ENCODE measurements at regions not wholly inside any gene's neighbourhood (a gene's known extent, or its start where the extent isn't known, plus 50 kb on each side); places are given as distances from the start of the nearest gene placed in this dataset.
"Not testable (repeated sequence)": the region's sequence is repeated elsewhere in the genome, so short reads cannot be mapped to it uniquely, and the experiment has no call there.

DNA sequence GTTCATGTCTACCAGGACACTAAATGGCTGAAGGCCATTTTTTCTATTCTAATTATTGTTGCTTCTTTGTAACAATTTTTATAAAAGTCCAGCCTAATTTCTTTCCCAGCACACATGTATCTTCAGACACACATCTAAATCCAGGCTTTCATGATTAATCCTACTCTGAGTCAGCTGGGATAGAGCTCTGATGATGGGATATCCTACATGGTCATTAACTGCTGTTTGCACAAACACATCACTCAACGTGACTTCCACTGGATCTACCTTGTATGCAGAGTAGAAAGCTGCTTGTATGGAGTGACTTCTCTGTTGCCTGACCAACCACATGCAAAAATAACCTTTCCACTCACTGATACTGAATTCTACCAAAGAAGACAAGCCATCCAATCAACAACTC is 260.9 kb downstream of the AHR start:
- DNase-seq: no peak

DNA sequence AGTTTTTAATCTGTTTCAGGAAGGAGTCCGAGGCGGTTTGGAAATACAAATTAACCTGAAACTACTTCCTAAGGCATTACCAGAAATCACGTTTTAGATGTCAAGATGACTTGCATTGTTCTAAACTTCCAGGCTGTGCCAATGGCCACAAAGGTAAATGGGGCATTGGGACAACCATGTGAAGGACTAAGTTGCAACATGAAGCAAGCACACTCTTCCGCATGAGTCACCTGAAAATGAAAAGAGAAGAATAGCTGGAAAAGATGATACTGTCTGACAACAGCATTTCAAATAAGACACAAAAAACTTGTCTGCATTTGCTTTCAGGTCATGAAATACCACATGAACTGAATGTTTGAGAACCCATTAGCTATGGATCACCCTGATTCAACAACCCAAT is 262.1 kb downstream of the AHR start:
- no peak for DNase-seq

GRCh38 chr7:17560966-17561365 is 262.5 kb downstream of the AHR start:
- no peak for DNase-seq

DNA sequence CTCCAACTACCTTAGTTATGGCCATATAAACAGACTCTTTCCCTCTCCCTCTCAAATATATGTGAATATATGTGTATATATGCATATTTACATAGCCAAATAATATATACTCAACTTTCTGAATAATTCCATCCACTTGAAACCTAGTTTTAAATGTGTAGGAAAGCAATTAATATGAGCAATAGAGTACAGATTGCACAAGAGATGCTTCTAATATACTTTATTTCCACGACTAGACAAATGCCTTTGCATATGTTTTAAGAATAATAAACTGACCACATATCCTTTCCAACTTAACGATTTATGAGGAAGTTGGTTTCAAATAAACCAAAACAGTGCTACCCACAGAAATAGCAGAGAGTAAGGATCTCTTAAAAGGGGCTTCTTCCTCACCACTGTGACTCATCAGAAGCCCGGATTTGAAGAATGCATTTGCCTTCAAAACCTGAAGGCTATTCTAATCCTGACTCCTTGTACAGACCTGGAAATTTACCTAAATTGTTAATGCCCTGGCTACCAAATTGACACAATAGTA is 266.3 kb downstream of the AHR start:
- no peak for DNase-seq

DNA sequence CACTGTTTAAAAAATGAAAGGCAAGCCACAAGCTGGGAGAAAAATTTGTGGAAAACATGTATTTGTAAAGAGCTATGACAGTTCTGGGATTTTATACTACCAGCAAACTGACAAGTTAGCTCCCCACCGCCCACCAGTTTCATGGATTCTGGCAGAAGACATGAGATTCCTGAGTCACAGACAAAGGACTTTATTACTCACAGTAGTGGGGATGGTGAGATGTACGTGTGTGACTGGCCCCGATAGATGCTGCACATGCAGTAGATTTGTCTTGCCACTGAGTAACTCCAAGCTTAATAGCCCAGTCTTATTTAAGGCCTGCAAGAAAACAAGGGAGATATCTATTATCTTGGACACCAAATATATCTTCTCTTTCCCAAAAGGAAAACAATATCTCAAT is 281.7 kb downstream of the AHR start:
- no peak for DNase-seq

GRCh38 chr7:17580856-17581255 is 282.4 kb downstream of the AHR start:
- no peak for DNase-seq

- DNase-seq: no peak
Measured at GRCh38 chr7:17581301-17581700, 282.8 kb downstream of the AHR start.

GRCh38 chr7:17582696-17583095 is 284.2 kb downstream of the AHR start:
- DNase-seq: not testable (repeated sequence)

DNA sequence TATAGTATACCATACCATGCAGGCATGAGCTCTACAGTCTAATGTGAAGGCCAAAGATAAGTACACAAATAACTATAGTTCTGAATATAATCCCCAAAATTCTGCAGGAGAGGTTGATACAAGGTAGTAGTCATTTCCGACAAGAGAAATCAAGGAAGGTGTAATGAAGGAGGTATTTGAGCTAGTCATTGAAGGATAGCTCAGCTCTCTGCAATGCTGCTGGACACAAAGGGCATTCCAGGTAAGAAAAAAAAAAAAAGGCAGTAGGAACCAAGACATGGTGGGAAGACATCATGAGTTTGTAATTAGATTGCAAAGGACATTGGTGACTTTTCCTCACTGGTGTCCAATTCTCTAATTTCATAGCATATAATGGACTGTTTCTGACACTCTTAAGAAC is 285.3 kb downstream of the AHR start:
- DNase-seq: no peak

DNA sequence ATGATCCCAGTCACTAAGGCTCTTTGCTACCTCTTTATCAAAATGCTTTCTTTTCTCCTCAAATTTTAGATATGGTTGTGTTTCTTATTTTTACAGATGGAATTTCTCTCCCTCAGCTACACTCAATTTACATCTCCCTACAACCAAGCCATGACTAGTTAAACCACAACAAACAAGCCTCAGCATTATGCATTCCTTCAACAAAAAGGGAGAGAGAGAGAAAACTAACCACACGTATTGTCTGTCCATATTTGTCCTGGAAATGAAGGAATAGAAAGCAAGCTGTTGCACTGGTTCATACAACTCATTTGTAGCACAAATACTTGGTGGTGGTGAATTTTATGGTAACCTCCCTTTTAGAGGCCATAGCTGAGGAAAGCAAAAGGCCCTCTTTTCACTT is 286.4 kb downstream of the AHR start:
- DNase-seq: no peak

DNA sequence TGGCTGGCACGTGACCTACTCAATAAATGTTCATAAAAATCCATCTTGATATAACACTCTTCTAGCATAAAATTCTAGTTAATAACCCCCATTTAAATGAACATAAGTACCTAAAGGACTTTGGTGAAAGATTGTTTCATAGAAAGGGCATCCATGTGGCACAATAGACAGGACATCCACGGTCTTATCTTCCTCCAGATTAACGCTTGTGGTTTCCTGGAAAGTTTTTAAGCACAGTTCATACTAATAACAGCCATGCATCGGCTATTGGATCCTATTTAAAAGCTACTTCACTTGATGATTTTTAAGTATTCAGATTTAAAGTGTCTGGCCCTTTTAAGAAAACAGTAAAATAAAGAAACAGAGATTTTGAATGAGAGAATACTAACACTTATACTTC is 288.3 kb downstream of the AHR start:
- DNase-seq: no peak

- no peak for DNase-seq
Measured at GRCh38 chr7:17588730-17589129, 290.3 kb downstream of the AHR start.

GRCh38 chr7:17589671-17590070 is 291.2 kb downstream of the AHR start:
- no peak for DNase-seq

DNA sequence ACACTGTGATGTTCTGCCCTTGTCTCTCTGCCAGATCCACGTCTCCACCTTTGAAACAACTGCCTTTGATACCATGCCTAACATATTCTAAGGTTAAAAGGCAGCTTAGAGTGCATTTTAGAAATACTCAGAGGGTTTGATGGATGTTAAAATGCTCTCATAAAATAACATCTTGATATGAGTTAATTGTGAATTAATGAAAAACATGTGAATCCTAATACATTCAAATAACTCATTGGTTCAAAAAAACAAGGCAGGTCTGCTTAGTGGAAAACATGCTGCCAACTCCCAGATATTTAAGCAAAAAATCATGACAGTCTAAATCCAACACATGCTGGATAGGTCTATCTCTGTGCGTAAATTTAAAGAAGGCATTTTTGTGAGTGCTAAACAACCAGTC is 291.8 kb downstream of the AHR start:
- no peak for DNase-seq

DNA sequence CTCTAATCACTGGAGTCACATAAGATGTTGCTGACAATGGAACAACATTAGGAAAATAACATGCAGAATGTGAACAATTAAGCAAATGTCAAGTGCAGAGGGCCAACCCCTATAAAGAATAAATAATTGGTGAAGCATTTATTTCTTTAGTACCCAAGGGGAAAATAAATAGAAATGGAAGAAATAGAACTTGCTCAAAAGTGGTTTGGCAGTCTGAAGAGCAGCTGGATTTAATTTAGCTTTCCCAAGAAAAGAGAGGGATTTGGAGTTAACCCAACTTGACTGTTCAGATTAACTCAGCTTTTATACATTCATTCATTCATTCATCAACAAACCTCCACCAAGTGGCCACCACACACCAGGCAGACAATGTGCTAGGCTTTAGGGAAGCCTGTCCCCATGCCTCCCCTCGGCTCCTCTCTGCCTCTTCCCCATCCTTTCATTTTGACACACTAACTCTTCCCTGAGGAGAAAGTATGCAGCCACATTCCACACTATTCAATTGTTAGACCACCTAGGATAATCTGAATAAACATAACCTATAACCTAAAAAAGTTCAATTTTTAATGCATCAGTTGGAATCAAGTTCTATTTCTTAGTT is 295.5 kb downstream of the AHR start:
- no peak for DNase-seq

DNA sequence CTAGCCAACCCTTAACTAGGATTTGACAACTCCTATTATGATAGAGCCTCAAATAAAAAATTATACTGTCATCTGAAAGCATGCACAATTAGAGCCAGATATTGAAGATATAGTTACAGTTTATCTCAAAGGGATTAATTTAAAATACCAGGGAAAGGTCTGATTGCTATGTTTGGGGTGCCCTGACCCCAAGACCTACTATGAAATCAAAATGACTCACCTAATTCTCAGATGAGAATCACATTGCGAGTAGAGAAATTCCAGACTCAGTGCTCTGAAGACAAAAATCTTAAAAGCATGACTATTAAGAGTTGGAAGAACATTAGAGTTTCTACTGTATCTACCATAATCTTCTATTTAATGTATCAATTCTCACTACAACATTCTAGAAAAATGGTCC is 297.1 kb downstream of the AHR start:
- DNase-seq: no peak

- DNase-seq: no peak
Measured at GRCh38 chr7:17598305-17598704, 299.9 kb downstream of the AHR start.

GRCh38 chr7:17598846-17599245 is 300.4 kb downstream of the AHR start:
- no peak for DNase-seq

DNA sequence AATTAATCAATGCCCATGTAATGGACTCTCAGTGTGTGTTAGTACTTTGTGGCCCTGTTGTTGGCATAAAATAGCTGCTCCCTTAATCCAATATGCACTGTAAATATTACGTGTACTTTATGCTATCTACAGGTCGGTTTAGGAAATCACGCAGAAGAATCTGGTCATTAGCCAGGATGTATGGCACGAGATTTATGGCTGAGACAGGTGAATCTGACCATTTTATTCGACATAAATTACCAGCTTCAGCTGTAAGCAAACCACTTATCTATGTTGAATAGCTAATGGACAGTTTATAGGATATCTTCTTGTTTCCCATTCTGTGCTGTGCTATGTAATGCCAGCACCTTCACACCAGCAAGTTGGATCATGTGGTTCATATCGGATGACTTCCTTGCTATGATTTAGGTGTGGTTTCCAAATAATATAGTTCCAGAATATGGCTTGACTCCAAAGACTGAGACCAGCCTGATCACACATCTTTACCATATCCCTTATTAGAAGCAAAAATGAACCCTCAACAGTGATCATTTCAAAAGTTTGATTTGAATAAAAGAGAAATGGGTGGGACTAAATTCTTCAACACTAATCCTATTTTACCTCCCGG is 301.4 kb downstream of the AHR start:
- DNase-seq: no peak

DNA sequence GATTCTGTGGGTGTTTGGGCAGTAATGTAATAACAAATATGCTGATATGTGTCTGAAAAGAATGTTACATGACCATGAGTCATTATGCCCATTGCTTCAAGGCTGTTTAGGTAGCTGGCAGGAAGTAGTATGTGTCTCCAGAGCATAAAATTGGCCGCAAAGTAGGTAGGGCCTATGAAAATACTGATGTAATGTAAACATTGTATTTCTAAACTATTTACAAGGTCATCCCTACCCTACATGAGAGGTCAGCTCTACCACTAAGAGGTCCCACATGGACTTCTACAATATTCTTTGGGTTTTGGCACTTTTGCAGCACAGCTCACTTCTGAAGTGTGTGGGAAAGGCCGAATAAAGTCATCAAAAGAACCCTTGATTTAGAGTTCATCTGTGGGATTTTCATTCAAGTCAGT is 301.9 kb downstream of the AHR start:
- no peak for DNase-seq

- no peak for DNase-seq
Measured at GRCh38 chr7:17601921-17602320, 303.5 kb downstream of the AHR start.

DNA sequence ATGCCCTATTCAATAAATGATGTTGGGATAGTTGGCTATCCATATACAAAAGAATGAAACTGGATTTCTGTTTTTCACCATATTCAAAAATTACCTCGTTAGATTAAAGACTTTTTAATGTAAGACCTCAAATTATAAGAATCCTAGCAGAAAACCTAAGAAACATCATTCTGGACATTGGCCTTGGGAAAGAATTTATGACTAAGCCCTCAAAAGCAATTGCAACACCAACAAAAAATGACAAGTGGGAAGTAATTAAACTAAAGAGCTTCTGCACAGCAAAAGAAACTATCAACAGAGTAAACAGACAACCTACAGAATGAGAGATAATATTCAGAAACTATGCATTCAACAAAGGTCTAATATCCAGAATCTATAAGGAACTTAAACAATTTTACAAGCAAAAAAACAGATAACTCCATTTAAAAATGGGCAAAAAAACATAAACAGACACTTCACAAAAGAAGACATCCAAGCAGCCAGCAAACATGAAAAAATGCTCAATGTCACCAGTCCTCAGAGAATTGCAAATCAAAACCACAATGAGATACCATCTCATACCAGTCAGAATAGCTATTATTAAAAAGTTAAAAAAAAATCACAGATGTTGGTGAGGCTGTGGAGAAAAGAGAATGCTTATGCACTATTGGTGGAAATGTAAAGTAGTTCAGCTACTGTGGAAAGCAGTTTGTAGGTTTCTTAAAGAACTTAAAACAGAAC is 309.8 kb downstream of the AHR start:
- DNase-seq: no peak

GRCh38 chr7:17611611-17612010 is 313.2 kb downstream of the AHR start:
- no peak for DNase-seq

DNA sequence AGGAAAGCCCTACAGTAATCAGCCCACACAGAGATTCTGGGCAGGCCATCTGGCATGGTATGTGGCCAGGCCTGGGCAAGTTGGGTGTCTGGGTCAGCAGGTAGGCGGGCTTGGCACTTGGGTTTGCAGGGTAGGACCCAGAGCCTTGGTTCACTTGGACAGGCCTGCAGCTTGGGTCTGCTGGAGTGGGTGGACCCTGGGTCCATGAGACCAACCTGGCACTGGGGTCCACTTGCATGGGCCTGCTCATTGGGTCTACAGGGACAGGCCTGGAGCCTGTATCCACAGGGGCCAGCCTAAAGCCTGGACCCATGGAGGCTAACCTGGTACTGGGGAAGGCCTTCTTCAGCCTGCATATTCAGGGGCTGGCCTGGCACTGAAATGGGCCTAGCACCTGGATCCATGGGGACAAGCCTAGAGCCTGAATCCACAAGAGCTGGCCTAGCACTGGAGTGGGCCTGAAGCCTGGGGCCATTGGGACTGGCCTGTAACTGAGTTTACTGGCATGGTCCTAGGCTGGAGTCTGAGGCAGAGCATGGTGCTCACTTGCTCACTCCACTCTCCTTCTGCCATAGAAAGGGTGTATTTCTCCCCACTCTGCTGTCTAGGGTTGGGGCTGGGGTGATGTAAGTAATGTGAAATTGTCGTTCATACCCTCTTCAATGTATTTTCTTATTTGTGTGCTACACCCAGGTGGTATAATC is 315.0 kb downstream of the AHR start:
- DNase-seq: no peak

Data from NCI-H524 treated with DMSO at 0.1 percent for 48 hours (cell line).